Neural cell (in vitro differentiated cells): ENCODE measurements at regions not wholly inside any gene's neighbourhood (a gene's known extent, or its start where the extent isn't known, plus 50 kb on each side); places are given as distances from the start of the nearest gene placed in this dataset.

Experiments used
- H2AFZ ChIP-seq: fragments of 200-600, 300-800 bp; sonication (generic), shearing (Covaris generic); 2 replicates; pipeline ENCODE4 v1.6.0; 2014; ENCODE audit warnings: low read depth, mild to moderate bottlenecking, antibody characterized with exemption, low read length, moderate library complexity
- H3F3A ChIP-seq: fragments of 200-600 bp; shearing (Covaris generic); 2 replicates; pipeline ENCODE4 v1.6.1; 2016; ENCODE audit warnings: mild to moderate bottlenecking, moderate library complexity, mixed read lengths, antibody characterized with exemption, low read length; ENCODE audit not compliant: insufficient read depth, poor library complexity, severe bottlenecking
- H3K27ac ChIP-seq: fragments of 200-600, 300-800 bp; sonication (generic), shearing (Covaris generic); 2 replicates; pipeline ENCODE4 v1.5.1; 2014; ENCODE audit warnings: mild to moderate bottlenecking, low read length, moderate library complexity
- H3K27me3 ChIP-seq: fragments of 300-800, 200-600 bp; sonication (generic), shearing (Covaris generic); 2 replicates; pipeline ENCODE4 v1.6.0; 2014; ENCODE audit warnings: mild to moderate bottlenecking, low read depth, low read length, moderate library complexity; ENCODE audit not compliant: insufficient read depth
- H3K36me3 ChIP-seq: fragments of 300-800, 200-600 bp; sonication (generic), shearing (Covaris generic); 2 replicates; pipeline ENCODE4 v1.5.1; 2014; ENCODE audit warnings: mild to moderate bottlenecking, antibody characterized with exemption, low read length, moderate library complexity; ENCODE audit not compliant: insufficient read depth
- H3K4me2 ChIP-seq: fragments of 300-800, 200-600 bp; sonication (generic), shearing (Covaris generic); 2 replicates; pipeline ENCODE4 v1.6.0; 2014; ENCODE audit warnings: mild to moderate bottlenecking, low read length
- H3K4me3 ChIP-seq: fragments of 300-800, 200-600 bp; sonication (generic), shearing (Covaris generic); 2 replicates; pipeline ENCODE4 v1.5.1; 2014; ENCODE audit warnings: mild to moderate bottlenecking, low read length, moderate library complexity
- H3K79me2 ChIP-seq: fragments of 200-600 bp; shearing (Covaris generic); replicated peaks from 2 replicates; pipeline ENCODE4 v1.6.0; 2014; ENCODE audit warnings: mild to moderate bottlenecking, low read length, moderate library complexity; ENCODE audit not compliant: insufficient read depth
- H3K9ac ChIP-seq: fragments of 300-800, 200-600 bp; sonication (generic), shearing (Covaris generic); 2 replicates; pipeline ENCODE4 v1.6.1; 2016; ENCODE audit warnings: mild to moderate bottlenecking, low read length, mixed read lengths
- H3K9me2 ChIP-seq: fragments of 200-600 bp; shearing (Covaris generic); 2 replicates; pipeline ENCODE4 v1.6.1; 2016; ENCODE audit warnings: mild to moderate bottlenecking, low read length, mixed read lengths; ENCODE audit not compliant: insufficient read depth
- H3K9me3 ChIP-seq: fragments of 200-600, 300-800 bp; sonication (generic), shearing (Covaris generic); 2 replicates; pipeline ENCODE4 v1.6.1; 2016; ENCODE audit warnings: mild to moderate bottlenecking, mixed run types, low read length, moderate library complexity, mixed read lengths
- H4K20me1 ChIP-seq: fragments of 200-600 bp; shearing (Covaris generic); 2 replicates; pipeline ENCODE4 v1.6.1; 2016; ENCODE audit warnings: mild to moderate bottlenecking, mixed run types; ENCODE audit not compliant: insufficient read depth
- CTCF ChIP-seq: fragments of 450-650 bp; IDR thresholded peaks from 2 replicates; pipeline ENCODE4 v1.5.1; 2014; ENCODE audit warnings: antibody characterized with exemption, mild to moderate bottlenecking, moderate library complexity; ENCODE audit not compliant: poor library complexity, severe bottlenecking
- EP300 ChIP-seq: fragments of 450-650 bp; conservative IDR thresholded peaks from 2 replicates; pipeline ENCODE4 v1.6.1; 2014; ENCODE audit warnings: antibody characterized with exemption, mild to moderate bottlenecking, moderate library complexity; ENCODE audit not compliant: poor library complexity, severe bottlenecking
- EZH2 ChIP-seq: fragments of 200-600, 300-800 bp; shearing (Covaris generic), sonication (generic); IDR thresholded peaks from 2 replicates; pipeline ENCODE4 v1.6.1; 2014; ENCODE audit warnings: antibody characterized with exemption, low read length, borderline replicate concordance, mild to moderate bottlenecking; ENCODE audit not compliant: insufficient read depth, poor library complexity, severe bottlenecking
- MXI1 ChIP-seq: fragments of 450-650 bp; conservative IDR thresholded peaks from 2 replicates; pipeline ENCODE4 v1.6.1; 2014; ENCODE audit warnings: antibody characterized with exemption, mild to moderate bottlenecking; ENCODE audit not compliant: poor library complexity, severe bottlenecking
- POLR2AphosphoS5 ChIP-seq: IDR thresholded peaks from 2 replicates; pipeline ENCODE4 v1.6.1; 2012
- RAD21 ChIP-seq: fragments of 450-650 bp; conservative IDR thresholded peaks from 2 replicates; pipeline ENCODE4 v1.6.1; 2014; ENCODE audit warnings: antibody characterized with exemption, mild to moderate bottlenecking, moderate library complexity
- REST ChIP-seq: IDR thresholded peaks from 2 replicates; pipeline ENCODE4 v1.6.1; 2012; ENCODE audit warnings: borderline replicate concordance
- SMC3 ChIP-seq: fragments of 450-650 bp; conservative IDR thresholded peaks from 2 replicates; pipeline ENCODE4 v1.6.1; 2014; ENCODE audit warnings: antibody characterized with exemption, mild to moderate bottlenecking, moderate library complexity; ENCODE audit not compliant: poor library complexity
- TAF1 ChIP-seq: IDR thresholded peaks from 2 replicates; pipeline ENCODE4 v1.6.1; 2012; ENCODE audit warnings: low read depth

GRCh38 chr22:48923996-48924395, 903.7 kb downstream of the BRD1 start:
- H3K4me2 ChIP-seq = no peak overlapping the region
- H3K9me3 ChIP-seq = no peaks in the 10 kb centered on the region
- no peaks in the 10 kb centered on the region for H3K79me2 ChIP-seq
- no peak overlapping the region for H3K4me3 ChIP-seq
- TF ChIP-seq TAF1 = no peak
- TF ChIP-seq POLR2AphosphoS5 = no peak
- no peak for TF ChIP-seq CTCF
- TF ChIP-seq SMC3 = no peak
- TF ChIP-seq EP300 = no peak
- no peaks in the 10 kb centered on the region for H3K36me3 ChIP-seq
- no peak overlapping the region for H3K9ac ChIP-seq
- H3F3A ChIP-seq = no peaks in the 10 kb centered on the region
- H3K27me3 ChIP-seq = no peaks in the 10 kb centered on the region
- H3K27ac ChIP-seq = no peak overlapping the region
- H3K9me2 ChIP-seq = no peaks in the 10 kb centered on the region
- no peak overlapping the region for H2AFZ ChIP-seq
- no peaks in the 10 kb centered on the region for H4K20me1 ChIP-seq

- H2AFZ ChIP-seq = no peak overlapping the region
- no peaks in the 10 kb centered on the region for H3F3A ChIP-seq
- no peak overlapping the region for H3K4me3 ChIP-seq
- H3K27me3 ChIP-seq = no peaks in the 10 kb centered on the region
- H3K9me2 ChIP-seq = no peaks in the 10 kb centered on the region
- TF ChIP-seq RAD21 = no peak
- TF ChIP-seq EP300 = no peak
- no peak for TF ChIP-seq SMC3
- TF ChIP-seq TAF1 = no peak
- no peak for TF ChIP-seq MXI1
- no peak for TF ChIP-seq POLR2AphosphoS5
- no peak for TF ChIP-seq CTCF
- no peak for TF ChIP-seq REST
- TF ChIP-seq EZH2 = no peak
- no peak overlapping the region for H3K9ac ChIP-seq
- no peaks in the 10 kb centered on the region for H4K20me1 ChIP-seq
- H3K9me3 ChIP-seq = no peaks in the 10 kb centered on the region
- no peaks in the 10 kb centered on the region for H3K79me2 ChIP-seq
- H3K4me2 ChIP-seq = no peak overlapping the region
- H3K27ac ChIP-seq = no peak overlapping the region
- no peaks in the 10 kb centered on the region for H3K36me3 ChIP-seq
Observed at GRCh38 chr22:48923165-48923865, 904.4 kb downstream of the BRD1 start.
